Ovary (tissue), 7 donors: ENCODE measurements at regions not wholly inside any gene's neighbourhood (a gene's known extent, or its start where the extent isn't known, plus 50 kb on each side); places are given as distances from the start of the nearest gene placed in this dataset.

ENCODE experiments used
- DNase-seq, 5 donors: peaks; one replicate each; pipeline ENCODE4 v3.0.0-alpha.2; 2019 to 2020
- H3K27ac ChIP-seq, 2 donors: fragments of 200-600 bp; one replicate each; pipeline versions ENCODE4 v1.5.1 to v1.8.0; 2019 to 2022
- H3K27me3 ChIP-seq: fragments of 200-600 bp; one replicate; pipeline ENCODE4 v1.8.0; 2022
- H3K36me3 ChIP-seq: fragments of 200-600 bp; sonication (generic); one replicate; pipeline ENCODE4 v1.5.1; 2019
- H3K4me1 ChIP-seq: one replicate; pipeline ENCODE4 v1.8.1; 2013; ENCODE audit warnings: mild to moderate bottlenecking, moderate library complexity; ENCODE audit not compliant: insufficient read depth
- H3K4me3 ChIP-seq: fragments of 200-600 bp; sonication (generic); one replicate; pipeline ENCODE4 v1.5.1; 2017
- H3K9me3 ChIP-seq, 2 donors: fragments of 200-600 bp in 1 of 2; sonication (generic) in 1 of 2; one replicate each; pipeline versions ENCODE4 v1.5.1 to v1.8.1; 2013 to 2019; ENCODE audit warnings: mild to moderate bottlenecking in 1 of 2, moderate library complexity in 1 of 2
- CTCF ChIP-seq, 3 donors: fragments of 450-650 bp in 2 of 3; fragments of 200-600 bp in 1 of 3; IDR thresholded peaks; one replicate each; pipeline versions ENCODE4 v1.5.1 to v1.8.0; 2016 to 2022; ENCODE audit warnings: antibody characterized with exemption in 3 of 3, mild to moderate bottlenecking in 1 of 3
- EP300 ChIP-seq: sonication (generic); formaldehyde crosslinking; IDR thresholded peaks from one replicate; pipeline ENCODE4 v1.6.1; 2017; ENCODE audit warnings: antibody characterized with exemption
- POLR2A ChIP-seq: fragments of 450-650 bp; IDR thresholded peaks from one replicate; pipeline ENCODE4 v1.6.1; 2017; ENCODE audit warnings: antibody characterized with exemption, mild to moderate bottlenecking, moderate library complexity
- WGBS, 3 donors: extraction: QIAGEN DNeasy Blood & Tissue Kit in 1 of 3; methylation state at CpG; one replicate each; pipeline versions ENCODE4 v1.1.5 to v1.1.7; 2013 to 2017; 5-methylcytosine and 5-hydroxymethylcytosine counted together
- intact Hi-C, 4 donors: fragments of 100-400 bp; cut with DNase I; formaldehyde crosslinking; loops; one replicate each; pipeline versions ENCODE4 v1.11.0 to v1.15.1; 2022 to 2023
- donor health status: DM: no; HTN: no; CAD: no; lungs with moderate emphysema.
- donor health status: DM: no; HTN: no; CAD: no.
- donor health status: Bipolar disorder and iron deficiency.
- donor health status: DM: no; HTN: no; CAD: no.
- donor health status: DM: yes; HTN: yes; CAD: no.

- Histone ChIP-seq H3K27me3 (no peaks in the 10 kb centered on the region), H3K36me3 (no peaks in the 10 kb centered on the region), H3K4me3 (no peak overlapping the region), H3K9me3 (no peaks in the 10 kb centered on the region), H3K4me1 (no peaks in the 10 kb centered on the region), H3K27ac (no peak overlapping the region)
- intact Hi-C loops = no loop called here
- no peak for DNase-seq
- TF ChIP-seq CTCF (IDR thresholded peaks at IDR 0.05) = no peak
- TF ChIP-seq POLR2A = no peak
- no peak for TF ChIP-seq EP300
- WGBS, 3 donors = 87 to 94% (median 91%) methylated on average over 3 of the region's 3 CpGs
Measured at GRCh38 chr7:46004965-46005364, 83.9 kb upstream of the IGFBP3 start.

GRCh38 chr7:46003896-46004875, 83.1 kb upstream of the IGFBP3 start:
- WGBS, 3 donors = 79 to 81% (median 80%) methylated on average over 5 of the region's 5 CpGs
- DNase-seq = no peak
- intact Hi-C loops = no loop called here
- Histone ChIP-seq H3K9me3 (no peaks in the 10 kb centered on the region), H3K4me3 (no peak overlapping the region), H3K4me1 (no peaks in the 10 kb centered on the region), H3K36me3 (no peaks in the 10 kb centered on the region), H3K27me3 (no peaks in the 10 kb centered on the region), H3K27ac (no peak overlapping the region)
- TF ChIP-seq POLR2A = no peak
- no peak for TF ChIP-seq EP300
- TF ChIP-seq CTCF (IDR thresholded peaks at IDR 0.05) = no peak

GRCh38 chr7:46003161-46003560, 82.1 kb upstream of the IGFBP3 start:
- Histone ChIP-seq H3K36me3 (no peaks in the 10 kb centered on the region), H3K27me3 (no peaks in the 10 kb centered on the region), H3K4me1 (no peaks in the 10 kb centered on the region), H3K27ac (no peak overlapping the region), H3K9me3 (no peaks in the 10 kb centered on the region), H3K4me3 (no peak overlapping the region)
- no peak for DNase-seq
- WGBS, 3 donors = 69 to 77% (median 76%) methylated on average over 2 of the region's 2 CpGs
- no peak for TF ChIP-seq POLR2A
- TF ChIP-seq EP300 = no peak
- intact Hi-C loops = no loop called here

GRCh38 chr7:46000513-46000912, 79.4 kb upstream of the IGFBP3 start:
- 84 to 93% (median 90%) methylated on average over 7 of the region's 7 CpGs for WGBS, 3 donors

More at GRCh38 chr7:46000513-46000912, 79.4 kb upstream of the IGFBP3 start:
- H3K4me3 ChIP-seq = no peak overlapping the region
- H3K27ac ChIP-seq = no peak overlapping the region
- intact Hi-C loops = no loop called here
- TF ChIP-seq POLR2A (no peak), EP300 (no peak), CTCF (IDR thresholded peaks at IDR 0.05) (no peak)
- no peaks in the 10 kb centered on the region for H3K27me3 ChIP-seq
- H3K36me3 ChIP-seq = no peaks in the 10 kb centered on the region
- DNase-seq = no peak
- H3K9me3 ChIP-seq = no peaks in the 10 kb centered on the region
- no peaks in the 10 kb centered on the region for H3K4me1 ChIP-seq
